ENCODE measurements at regions not wholly inside any gene's neighbourhood (a gene's known extent, or its start where the extent isn't known, plus 50 kb on each side); places are given as distances from the start of the nearest gene placed in this dataset.

- DNase-seq = no peak
These were observed 98.1 kb upstream of the PJA1 start for GRCh38 chrX:69263251-69263820.

GRCh38 chrX:69262036-69262936, 97.0 kb upstream of the PJA1 start:
- peak; percentile 32 for DNase-seq

- DNase-seq = no peak
These were observed 94.9 kb upstream of the PJA1 start for GRCh38 chrX:69260169-69260568.

GRCh38 chrX:69258893-69259292, 93.6 kb upstream of the PJA1 start:
- DNase-seq = no peak

- no peak for DNase-seq
These were observed 92.4 kb upstream of the PJA1 start for GRCh38 chrX:69257499-69258127.

GRCh38 chrX:69256291-69256565, 91.0 kb upstream of the PJA1 start:
- no peak for DNase-seq

- no peak for DNase-seq
These were observed 90.4 kb upstream of the PJA1 start for GRCh38 chrX:69255441-69256290.

GRCh38 chrX:69253821-69254220, 88.6 kb upstream of the PJA1 start:
- DNase-seq = no peak

GRCh38 chrX:69243276-69243675, 78.0 kb upstream of the PJA1 start:
- no peak for DNase-seq

GRCh38 chrX:69238887-69239231, 73.6 kb upstream of the PJA1 start:
- DNase-seq = no peak

- no peak for DNase-seq
These were observed 73.0 kb upstream of the PJA1 start for GRCh38 chrX:69238114-69238886.

GRCh38 chrX:69237236-69237635, 72.0 kb upstream of the PJA1 start:
- DNase-seq = no peak

GRCh38 chrX:69236641-69237040, 71.4 kb upstream of the PJA1 start:
- no peak for DNase-seq

- no peak for DNase-seq
These were observed 69.4 kb upstream of the PJA1 start for GRCh38 chrX:69234624-69235023.

- peak; percentile 33 for DNase-seq
These were observed 67.7 kb upstream of the PJA1 start for GRCh38 chrX:69232945-69233344.

- DNase-seq = peak; percentile 25
These were observed 66.7 kb upstream of the PJA1 start for GRCh38 chrX:69231903-69232302.

- DNase-seq = peak; percentile 85
These were observed 64.2 kb upstream of the PJA1 start for GRCh38 chrX:69229436-69229835.

- no peak for DNase-seq
These were observed 63.5 kb upstream of the PJA1 start for GRCh38 chrX:69228732-69229131.

- DNase-seq = no peak
These were observed 61.4 kb upstream of the PJA1 start for GRCh38 chrX:69226459-69227158.

- peak; percentile 65 for DNase-seq
These were observed 57.1 kb upstream of the PJA1 start for GRCh38 chrX:69222103-69223090.

Measured in fibroblast of skin of right quadriceps (primary cell).